Cardiac muscle cell (in vitro differentiated cells and primary cell): ENCODE measurements at regions not wholly inside any gene's neighbourhood (a gene's known extent, or its start where the extent isn't known, plus 50 kb on each side); places are given as distances from the start of the nearest gene placed in this dataset.

Experiments
- DNase-seq, 2 donors: peaks; one replicate each; pipeline versions ENCODE4 v3.0.0 to v3.0.0-alpha.2; 2010 to 2017; ENCODE audit warnings: low read depth in 1 of 2, low spot score in 1 of 2
- H3K27ac ChIP-seq: fragments of 200-600 bp; sonication (generic); 2 replicates; pipeline ENCODE4 v1.5.1; 2016
- H3K27me3 ChIP-seq: fragments of 200-600 bp; sonication (generic); 2 replicates; pipeline ENCODE4 v1.6.0; 2016; ENCODE audit warnings: control low read depth
- H3K36me3 ChIP-seq: fragments of 200-600 bp; sonication (generic); 2 replicates; pipeline ENCODE4 v1.5.1; 2016; ENCODE audit warnings: control low read depth
- H3K4me1 ChIP-seq: fragments of 200-600 bp; sonication (generic); 2 replicates; pipeline ENCODE4 v1.8.1; 2017; ENCODE audit warnings: low read depth, mild to moderate bottlenecking, mixed run types
- H3K4me3 ChIP-seq: fragments of 200-600 bp; sonication (generic); 2 replicates; pipeline ENCODE4 v1.5.1; 2016; ENCODE audit warnings: mild to moderate bottlenecking
- H3K9me3 ChIP-seq: fragments of 200-600 bp; sonication (generic); 2 replicates; pipeline ENCODE4 v1.5.1; 2017; ENCODE audit warnings: low read depth, mild to moderate bottlenecking, control low read depth
- TF ChIP-seq, protein P1 (sequence below): IDR thresholded peaks from 2 replicates; pipeline ENCODE4 v1.5.1; 2012; ENCODE audit warnings: low read depth, mild to moderate bottlenecking, low read length

DNA sequence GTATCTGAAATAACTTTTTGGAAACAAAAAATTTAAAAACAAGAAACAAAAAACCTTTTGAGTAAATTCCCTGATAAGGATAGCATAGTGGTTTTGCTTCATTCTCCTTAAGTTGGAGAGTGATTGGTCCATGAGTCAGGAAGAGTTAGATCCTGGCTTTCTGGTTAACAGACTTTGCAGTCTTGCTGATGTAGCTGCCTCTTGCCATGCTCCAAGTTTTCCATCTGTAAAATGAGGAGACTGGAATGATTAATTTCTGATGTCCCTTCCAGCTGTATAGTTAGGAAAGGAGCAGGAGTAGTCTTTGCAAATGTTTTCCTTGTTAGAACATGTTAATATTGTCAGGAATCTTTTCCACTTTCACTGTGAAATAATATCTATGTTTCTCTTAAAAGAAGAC is 266.6 kb downstream of the DNAJB9 start:
- peaks cover 4% of the 10 kb centered on the region for H3K4me1 ChIP-seq
- H3K4me3 ChIP-seq: no peak overlapping the region
- no peaks in the 10 kb centered on the region for H3K27me3 ChIP-seq
- H3K36me3 ChIP-seq: no peaks in the 10 kb centered on the region
- TF ChIP-seq, protein P1, sequence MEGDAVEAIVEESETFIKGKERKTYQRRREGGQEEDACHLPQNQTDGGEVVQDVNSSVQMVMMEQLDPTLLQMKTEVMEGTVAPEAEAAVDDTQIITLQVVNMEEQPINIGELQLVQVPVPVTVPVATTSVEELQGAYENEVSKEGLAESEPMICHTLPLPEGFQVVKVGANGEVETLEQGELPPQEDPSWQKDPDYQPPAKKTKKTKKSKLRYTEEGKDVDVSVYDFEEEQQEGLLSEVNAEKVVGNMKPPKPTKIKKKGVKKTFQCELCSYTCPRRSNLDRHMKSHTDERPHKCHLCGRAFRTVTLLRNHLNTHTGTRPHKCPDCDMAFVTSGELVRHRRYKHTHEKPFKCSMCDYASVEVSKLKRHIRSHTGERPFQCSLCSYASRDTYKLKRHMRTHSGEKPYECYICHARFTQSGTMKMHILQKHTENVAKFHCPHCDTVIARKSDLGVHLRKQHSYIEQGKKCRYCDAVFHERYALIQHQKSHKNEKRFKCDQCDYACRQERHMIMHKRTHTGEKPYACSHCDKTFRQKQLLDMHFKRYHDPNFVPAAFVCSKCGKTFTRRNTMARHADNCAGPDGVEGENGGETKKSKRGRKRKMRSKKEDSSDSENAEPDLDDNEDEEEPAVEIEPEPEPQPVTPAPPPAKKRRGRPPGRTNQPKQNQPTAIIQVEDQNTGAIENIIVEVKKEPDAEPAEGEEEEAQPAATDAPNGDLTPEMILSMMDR: no peak
- DNase-seq: peak in 1 of 2 donors; percentile 15
- no peak overlapping the region for H3K27ac ChIP-seq
- no peaks in the 10 kb centered on the region for H3K9me3 ChIP-seq

DNA sequence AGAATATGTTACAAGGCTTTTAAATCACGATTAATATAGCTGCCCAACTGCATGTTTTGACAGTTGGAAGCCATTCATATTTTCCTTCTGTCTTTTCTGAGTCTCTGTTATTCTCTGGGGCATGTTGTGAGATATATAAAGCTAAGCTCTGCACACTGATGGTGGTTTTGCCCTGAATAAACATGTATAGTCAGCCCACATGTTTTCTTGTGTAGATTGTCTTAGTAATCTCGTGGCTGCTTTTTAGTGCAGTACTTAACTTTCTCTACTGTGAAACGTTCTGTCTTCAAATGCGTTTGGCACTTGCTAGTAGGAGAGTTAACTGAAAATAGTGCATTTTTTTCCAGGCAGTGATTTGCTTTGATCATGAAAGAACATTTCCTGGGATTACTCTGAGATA is 268.5 kb downstream of the DNAJB9 start:
- H3K9me3 ChIP-seq: no peaks in the 10 kb centered on the region
- no peaks in the 10 kb centered on the region for H3K36me3 ChIP-seq
- TF ChIP-seq, protein P1: no peak
- H3K27me3 ChIP-seq: no peaks in the 10 kb centered on the region
- DNase-seq: peak in 1 of 2 donors; percentile 3
- no peak overlapping the region for H3K27ac ChIP-seq
- no peak overlapping the region for H3K4me3 ChIP-seq
- H3K4me1 ChIP-seq: peaks cover 4% of the 10 kb centered on the region

DNA sequence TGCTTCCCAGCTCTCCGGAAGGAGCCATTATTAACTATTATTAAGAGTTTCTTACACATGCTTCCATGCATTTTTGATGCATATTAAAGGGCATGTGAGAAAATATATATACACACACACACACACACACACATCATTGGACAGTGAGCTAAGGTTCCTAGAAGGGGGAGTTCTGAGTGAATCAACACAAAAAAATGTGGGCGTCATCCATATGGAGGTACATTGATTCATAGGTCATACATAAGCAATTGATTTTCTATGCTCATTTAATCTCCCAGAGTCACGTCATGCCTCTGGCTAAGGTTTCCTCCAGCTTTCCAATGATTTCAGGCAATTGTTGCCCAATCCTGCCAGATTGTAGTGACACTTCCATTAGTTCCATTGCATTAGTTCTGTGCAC is 269.4 kb downstream of the DNAJB9 start:
- no peak overlapping the region for H3K27ac ChIP-seq
- DNase-seq: no peak
- H3K4me1 ChIP-seq: peaks cover 4% of the 10 kb centered on the region
- H3K27me3 ChIP-seq: no peaks in the 10 kb centered on the region
- TF ChIP-seq, protein P1: no peak
- H3K4me3 ChIP-seq: no peak overlapping the region
- H3K36me3 ChIP-seq: no peaks in the 10 kb centered on the region
- no peaks in the 10 kb centered on the region for H3K9me3 ChIP-seq

DNA sequence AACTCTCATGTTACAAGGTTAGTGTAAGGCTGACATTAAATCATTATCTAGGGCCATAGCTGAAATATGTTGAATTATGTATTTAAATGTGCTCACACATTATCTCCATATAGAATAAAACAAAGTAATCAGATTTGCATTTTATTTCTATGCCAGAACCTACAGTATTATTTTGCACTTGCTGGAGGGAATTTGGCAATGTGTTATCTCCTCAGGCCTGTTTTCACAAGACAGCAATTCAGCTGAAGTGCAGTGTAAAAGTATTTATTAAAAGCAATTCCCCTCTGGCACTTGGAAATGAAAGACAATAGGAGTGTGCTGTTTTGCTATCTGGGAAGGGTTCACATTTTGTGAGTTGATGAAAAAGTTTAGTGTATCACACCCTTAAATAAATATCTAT is 276.3 kb downstream of the DNAJB9 start:
- TF ChIP-seq, protein P1: no peak
- Histone ChIP-seq H3K27ac (no peak overlapping the region), H3K36me3 (no peaks in the 10 kb centered on the region), H3K4me3 (no peak overlapping the region), H3K4me1 (no peaks in the 10 kb centered on the region), H3K9me3 (no peaks in the 10 kb centered on the region), H3K27me3 (no peaks in the 10 kb centered on the region)
- no peak for DNase-seq

DNA sequence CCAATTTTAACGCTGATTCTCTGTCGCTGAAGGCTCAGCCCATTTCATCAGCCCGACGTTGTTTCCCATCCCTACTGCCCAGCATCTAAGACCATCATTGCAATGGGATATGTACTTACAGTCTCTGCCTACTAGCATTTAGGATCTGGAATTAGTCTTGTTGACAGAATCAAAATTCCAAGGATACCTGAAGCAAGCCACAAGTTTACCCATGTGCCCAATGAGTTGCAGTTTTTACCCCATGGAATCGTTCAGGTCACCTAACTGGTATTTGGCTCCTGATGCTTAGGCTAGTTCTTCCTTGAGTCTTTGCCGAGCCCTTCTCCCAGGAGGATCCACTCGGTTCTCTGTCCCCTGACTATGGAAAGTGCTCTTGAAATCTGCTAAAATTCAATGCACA is 276.8 kb downstream of the DNAJB9 start:
- DNase-seq: no peak
- TF ChIP-seq, protein P1: no peak

DNA sequence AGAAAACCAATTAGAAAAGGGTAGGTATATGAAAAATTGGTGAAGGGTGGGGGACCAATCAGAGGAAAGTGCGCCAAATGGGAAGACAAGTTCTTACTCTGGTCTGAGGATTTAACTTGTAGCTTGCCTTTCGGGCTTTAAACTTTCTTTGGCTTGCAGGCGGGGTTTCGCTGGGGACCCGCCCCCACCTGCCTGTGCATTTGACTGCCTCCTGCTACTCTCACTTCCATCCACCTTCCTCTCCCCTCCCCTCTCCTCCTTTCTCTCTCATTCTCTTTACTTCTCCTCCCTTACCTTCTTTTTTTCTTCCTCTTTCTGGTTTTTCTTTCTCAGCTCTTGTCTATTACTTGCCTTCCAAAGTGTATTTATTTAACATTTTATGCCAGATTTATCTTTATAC is 278.8 kb downstream of the DNAJB9 start:
- Histone ChIP-seq H3K4me1 (no peaks in the 10 kb centered on the region), H3K36me3 (no peaks in the 10 kb centered on the region), H3K27me3 (no peaks in the 10 kb centered on the region), H3K27ac (no peak overlapping the region), H3K4me3 (no peak overlapping the region), H3K9me3 (no peaks in the 10 kb centered on the region)
- DNase-seq: no peak
- TF ChIP-seq, protein P1: no peak

More for the DNA sequence above, 276.8 kb downstream of the DNAJB9 start:
- no peaks in the 10 kb centered on the region for H3K4me1 ChIP-seq
- H3K9me3 ChIP-seq: no peaks in the 10 kb centered on the region
- no peaks in the 10 kb centered on the region for H3K36me3 ChIP-seq
- no peaks in the 10 kb centered on the region for H3K27me3 ChIP-seq
- H3K4me3 ChIP-seq: no peak overlapping the region
- H3K27ac ChIP-seq: no peak overlapping the region
